Fibroblast of the conjunctiva (primary cell): ENCODE measurements at regions not wholly inside any gene's neighbourhood (a gene's known extent, or its start where the extent isn't known, plus 50 kb on each side); places are given as distances from the start of the nearest gene placed in this dataset.

Experiments used
- DNase-seq: peaks from one replicate; pipeline ENCODE4 v3.0.0-alpha.2; 2010; ENCODE audit warnings: low read depth

DNA sequence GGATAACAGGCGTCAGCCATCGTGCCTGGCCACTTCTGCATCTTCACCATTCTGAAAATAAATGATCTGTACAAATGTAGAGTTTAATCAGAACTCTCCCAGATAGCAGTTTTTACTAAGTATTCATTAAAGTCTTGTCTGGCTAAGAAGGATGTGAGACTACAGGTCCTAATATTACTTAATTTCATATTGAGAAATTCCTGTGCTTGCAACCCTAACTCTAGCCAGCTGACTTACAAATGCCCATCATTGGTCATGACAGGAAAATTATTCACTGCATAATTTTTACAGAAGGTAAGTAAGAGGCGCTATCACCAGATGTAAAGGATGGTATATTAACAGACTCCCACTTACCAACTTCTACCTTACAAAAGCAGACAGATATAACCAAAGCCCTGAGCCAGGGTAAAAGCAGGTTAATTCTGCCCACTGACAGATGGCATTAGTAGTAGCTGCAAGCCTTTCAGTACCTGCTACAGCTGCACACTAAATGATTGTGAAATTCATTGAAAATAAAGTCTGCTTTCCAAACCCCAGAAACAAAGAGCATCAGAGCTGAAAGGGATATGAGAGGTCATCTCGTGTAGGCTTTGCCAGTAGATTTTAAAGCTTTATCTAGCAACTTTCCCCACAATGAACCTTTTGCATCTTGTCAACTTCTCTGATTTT, 55.9 kb upstream of the FOXN2 start:
- no peak for DNase-seq

DNA sequence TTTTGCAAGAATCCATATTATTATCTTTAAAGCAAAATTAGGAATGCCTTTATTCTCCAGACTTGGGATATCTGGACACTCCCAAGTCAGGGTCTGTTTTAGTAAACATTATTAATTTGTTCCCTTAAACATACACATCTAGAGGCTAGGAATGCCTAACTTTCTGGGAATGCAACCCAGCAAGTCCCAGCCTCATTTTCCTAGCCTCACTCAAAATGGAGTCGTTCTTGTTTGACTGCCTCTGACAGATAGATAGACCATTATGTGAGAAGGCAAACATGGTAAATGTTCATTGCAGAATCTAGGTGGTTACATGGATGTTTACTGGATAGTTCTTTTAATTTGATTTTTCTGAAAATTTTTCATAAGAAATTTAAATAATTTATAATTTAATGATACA, 54.7 kb upstream of the FOXN2 start:
- no peak for DNase-seq

GRCh38 chr2:48264627-48265026, 49.9 kb upstream of the FOXN2 start:
- no peak for DNase-seq
